HepG2 (cell line): ENCODE measurements at regions not wholly inside any gene's neighbourhood (a gene's known extent, or its start where the extent isn't known, plus 50 kb on each side); places are given as distances from the start of the nearest gene placed in this dataset.
"Not testable (repeated sequence)": the region's sequence is repeated elsewhere in the genome, so short reads cannot be mapped to it uniquely, and the experiment has no call there.

ENCODE experiments used
- ATAC-seq: fragments of 200-7000 bp; cut with Tn5 transposase; 3 replicates; pipeline ENCODE4 v1.9.1; 2020; ENCODE audit warnings: mild to moderate bottlenecking, moderate library complexity
- BruUV-seq: library from RNA; stranded (reverse); fragments of 400-500 nt; replicated peaks from 2 replicates; lab custom pipeline; 2021; lab: Mats Ljungman, UMichigan
- CTCF ChIA-PET: fragments of 300-600 bp; formaldehyde crosslinking; extraction: SDS; loops from one replicate; lab custom pipeline; 2021; ENCODE audit warnings: low total read pairs, inconsistent platforms, low intra/inter-chr PET ratio; lab: Yijun Ruan, JAX
- POLR2A ChIA-PET: fragments of 350-600 bp; sonication (Branson Sonifier 250); formaldehyde crosslinking; loops from one replicate; lab custom pipeline; 2020; ENCODE audit warnings: antibody characterized with exemption, inconsistent platforms; lab: Yijun Ruan, JAX
- DNase-seq: peaks from one replicate; pipeline ENCODE4 v3.0.0-alpha.2; 2015; ENCODE audit warnings: low spot score
- FAIRE-seq: peaks from 3 replicates; lab custom pipeline; 2011; peaks lifted over from hg19 to GRCh38; lab: Jason Lieb, UNC
- H2AFZ ChIP-seq: one replicate; pipeline ENCODE4 v1.6.1; 2011; ENCODE audit warnings: low read length, inconsistent platforms
- H3K27ac ChIP-seq: fragments of 300-600 bp; 3 replicates; pipeline ENCODE4 v1.8.0; 2011; ENCODE audit warnings: mixed run types, mild to moderate bottlenecking, mixed read lengths, low read length, inconsistent platforms; ENCODE audit not compliant: insufficient read depth; ENCODE audit errors: extremely low read length
- H3K27me3 ChIP-seq, 2 experiments: fragments of 200-600 bp in 1 of 2; 2 replicates in 1 of 2; 3 replicates in 1 of 2; pipeline versions ENCODE4 v1.6.0 to v1.8.0; 2011; ENCODE audit warnings: low read length in 2 of 2, mild to moderate bottlenecking in 2 of 2, moderate library complexity in 2 of 2, inconsistent platforms in 1 of 2; ENCODE audit not compliant: insufficient read depth in 2 of 2, control insufficient read depth in 1 of 2
- H3K36me3 ChIP-seq, 2 experiments: fragments of 200-600 bp in 1 of 2; replicated peaks in 1 of 2; 2 replicates in 1 of 2; 3 replicates in 1 of 2; pipeline versions ENCODE4 v1.5.1 to v1.8.0; 2011; ENCODE audit warnings: low read length in 2 of 2, inconsistent platforms in 1 of 2; ENCODE audit not compliant: insufficient read depth in 2 of 2, control insufficient read depth in 1 of 2
- H3K4me1 ChIP-seq: 2 replicates; pipeline ENCODE4 v1.5.1; 2012; ENCODE audit warnings: low read length, inconsistent platforms; ENCODE audit not compliant: insufficient read depth
- H3K4me2 ChIP-seq: 2 replicates; pipeline ENCODE4 v1.6.0; 2011; ENCODE audit warnings: low read depth, low read length, inconsistent platforms
- H3K4me3 ChIP-seq, 3 experiments: fragments of 200-600 bp in 1 of 3; sonication (generic), shearing (Covaris generic) in 1 of 3; replicated peaks in 1 of 3; 2 replicates each; pipeline ENCODE4 v1.5.1; 2011 to 2016; ENCODE audit warnings: low read length in 3 of 3, inconsistent platforms in 2 of 3, low read depth in 2 of 3, mild to moderate bottlenecking in 2 of 3, control low read depth in 1 of 3, mixed read lengths in 1 of 3; ENCODE audit not compliant: insufficient read depth in 1 of 3
- H3K79me2 ChIP-seq: one replicate; pipeline ENCODE4 v1.6.1; 2011; ENCODE audit warnings: low read length, inconsistent platforms; ENCODE audit not compliant: insufficient read depth
- H3K9ac ChIP-seq: 2 replicates; pipeline ENCODE4 v1.6.0; 2011; ENCODE audit warnings: mild to moderate bottlenecking, low read depth, low read length, inconsistent platforms; ENCODE audit not compliant: insufficient read depth
- H3K9me3 ChIP-seq: 2 replicates; pipeline ENCODE4 v1.5.1; 2012; ENCODE audit warnings: mild to moderate bottlenecking, low read length
- H4K20me1 ChIP-seq: 2 replicates; pipeline ENCODE4 v1.6.0; 2011; ENCODE audit warnings: inconsistent platforms, mild to moderate bottlenecking, low read length, moderate library complexity; ENCODE audit not compliant: insufficient read depth
- ARID2 ChIP-seq: sonication (generic); formaldehyde crosslinking; IDR thresholded peaks from 2 replicates; pipeline ENCODE4 v1.8.1; 2022; ENCODE audit warnings: mild to moderate bottlenecking, missing genetic modification reagents, borderline replicate concordance
- BHLHE40 ChIP-seq: IDR thresholded peaks from 2 replicates; pipeline ENCODE4 v1.6.1; 2011; ENCODE audit warnings: low read length, improper control_type of control experiment
- NPAS2 ChIP-seq: sonication (generic); formaldehyde crosslinking; IDR thresholded peaks from 2 replicates; pipeline ENCODE4 v1.8.0; 2022; ENCODE audit warnings: mild to moderate bottlenecking, missing genetic modification reagents, borderline replicate concordance
- POLR2A ChIP-seq, 2 experiments: IDR thresholded peaks; 2 replicates each; pipeline ENCODE4 v1.6.1; 2011; ENCODE audit warnings: low read depth in 2 of 2, low read length in 2 of 2, mild to moderate bottlenecking in 1 of 2, moderate library complexity in 1 of 2; ENCODE audit not compliant: insufficient read depth in 1 of 2
- SSRP1 ChIP-seq: IDR thresholded peaks from 2 replicates; pipeline ENCODE4 v1.6.1; 2016; ENCODE audit warnings: control low read depth
- SUZ12 ChIP-seq: fragments of 150-350 bp; IDR thresholded peaks from 2 replicates; pipeline ENCODE4 v1.6.1; 2014; ENCODE audit warnings: low read depth, low read length
- ZBTB38 ChIP-seq: sonication (generic); formaldehyde crosslinking; IDR thresholded peaks from 2 replicates; pipeline ENCODE4 v1.5.1; 2020; ENCODE audit warnings: mild to moderate bottlenecking, missing genetic modification reagents
- ZNF619 ChIP-seq: sonication (generic); formaldehyde crosslinking; IDR thresholded peaks from 2 replicates; pipeline ENCODE4 v1.4.0; 2020; ENCODE audit warnings: mild to moderate bottlenecking, missing genetic modification reagents
- ZNF629 ChIP-seq: sonication (generic); formaldehyde crosslinking; conservative IDR thresholded peaks from 2 replicates; pipeline ENCODE4 v1.5.0; 2020; ENCODE audit warnings: missing genetic modification reagents
- WGBS: methylation state at CpG from one replicate; pipeline ENCODE4 v1.1.6; 2017; ENCODE audit warnings: low lambda C conversion rate; 5-methylcytosine and 5-hydroxymethylcytosine counted together
- in situ Hi-C: cut with HindIII; loops from 2 replicates; pipeline ENCODE4 v1.10.0; 2017; ENCODE audit warnings: low pct_unique_long_range_greater_than_20kb; ENCODE audit not compliant: extremely low pct_ligation_motif_present
- intact Hi-C: fragments of 100-400 bp; cut with micrococcal nuclease; formaldehyde crosslinking; loops from one replicate; pipeline ENCODE4 v1.10.0; 2022; ENCODE audit not compliant: unreplicated experiment
- TF ChIP-seq, protein P1 (sequence below): sonication (generic); formaldehyde crosslinking; IDR thresholded peaks from 2 replicates; pipeline ENCODE4 v1.5.0; 2020; ENCODE audit warnings: missing genetic modification reagents
- TF ChIP-seq, protein P2 (sequence below): sonication (generic); formaldehyde crosslinking; IDR thresholded peaks from 2 replicates; pipeline ENCODE4 v1.5.1; 2020; ENCODE audit warnings: missing genetic modification reagents, mild to moderate bottlenecking, borderline replicate concordance

DNA sequence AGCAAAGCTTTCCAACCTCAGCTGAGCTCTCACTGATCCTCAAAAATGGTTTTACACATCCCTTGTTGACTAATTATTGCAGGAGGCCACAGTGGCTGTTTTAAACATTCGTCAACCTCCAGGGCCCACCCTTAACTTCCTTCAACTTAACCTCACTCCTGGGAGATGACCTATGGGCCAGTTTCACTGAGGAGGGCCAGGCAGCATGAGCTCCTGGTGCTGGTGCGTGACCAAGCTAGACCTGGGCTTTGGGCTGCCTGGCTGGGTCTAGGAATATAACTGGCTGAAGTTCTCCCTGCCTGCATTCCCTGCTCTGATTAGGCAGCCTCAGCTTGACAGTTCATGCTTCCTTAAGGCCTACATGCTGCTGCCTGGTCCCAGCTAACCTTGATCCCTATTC, 273.7 kb upstream of the ATP11B start:
- TF ChIP-seq, protein P1, sequence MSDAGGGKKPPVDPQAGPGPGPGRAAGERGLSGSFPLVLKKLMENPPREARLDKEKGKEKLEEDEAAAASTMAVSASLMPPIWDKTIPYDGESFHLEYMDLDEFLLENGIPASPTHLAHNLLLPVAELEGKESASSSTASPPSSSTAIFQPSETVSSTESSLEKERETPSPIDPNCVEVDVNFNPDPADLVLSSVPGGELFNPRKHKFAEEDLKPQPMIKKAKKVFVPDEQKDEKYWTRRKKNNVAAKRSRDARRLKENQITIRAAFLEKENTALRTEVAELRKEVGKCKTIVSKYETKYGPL (CRISPR knock-in tag) = no peak
- Histone ChIP-seq H3K9ac (no peak overlapping the region), H3K9me3 (no peaks in the 10 kb centered on the region), H3K36me3 (no peaks in the 10 kb centered on the region), H4K20me1 (no peaks in the 10 kb centered on the region), H3K4me3 (no peak overlapping the region), H3K27ac (no peak overlapping the region), H3K4me2 (no peak overlapping the region), H3K79me2 (no peaks in the 10 kb centered on the region), H2AFZ (no peak overlapping the region), H3K27me3 (no peaks in the 10 kb centered on the region), H3K4me1 (no peaks in the 10 kb centered on the region)
- no TSS peak for BruUV-seq
- CTCF ChIA-PET = no interaction called here
- intact Hi-C loops = no loop called here
- 67% methylated on average over 1 of the region's 2 CpGs for WGBS
- ATAC-seq (no peak), FAIRE-seq (no peak), DNase-seq (no peak)
- in situ Hi-C loops = no loop called here
- POLR2A ChIA-PET = no interaction called here

DNA sequence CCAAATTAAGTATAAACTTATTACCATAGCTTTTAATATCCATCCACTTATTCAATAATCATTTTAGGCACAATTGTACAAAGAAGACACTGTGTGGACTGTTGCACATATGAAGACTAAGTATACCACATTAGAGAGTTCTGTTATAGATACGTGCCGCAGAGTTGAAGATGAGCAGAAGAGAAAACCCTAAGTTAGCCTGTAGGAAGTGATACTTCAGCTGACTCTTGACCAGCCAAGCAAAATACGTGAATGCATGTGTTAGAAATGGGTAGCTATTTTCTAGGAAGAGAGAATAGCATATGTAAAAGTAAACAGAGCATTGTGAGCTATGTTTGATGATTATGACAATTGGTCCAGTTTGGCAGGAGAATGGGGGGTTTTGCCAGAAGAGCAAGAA, 272.0 kb upstream of the ATP11B start:
- intact Hi-C loops (no loop called here), in situ Hi-C loops (no loop called here)
- H4K20me1 ChIP-seq = no peaks in the 10 kb centered on the region
- CTCF ChIA-PET = no interaction called here
- FAIRE-seq (no peak), DNase-seq (no peak), ATAC-seq (no peak)
- no peak overlapping the region for H2AFZ ChIP-seq
- H3K9ac ChIP-seq = no peak overlapping the region
- no peaks in the 10 kb centered on the region for H3K9me3 ChIP-seq
- H3K27me3 ChIP-seq = no peaks in the 10 kb centered on the region
- no peaks in the 10 kb centered on the region for H3K4me1 ChIP-seq
- H3K79me2 ChIP-seq = no peaks in the 10 kb centered on the region
- POLR2A ChIA-PET = no interaction called here
- H3K27ac ChIP-seq = no peak overlapping the region
- H3K4me2 ChIP-seq = no peak overlapping the region
- TF ChIP-seq ZNF629 (CRISPR knock-in tag) (no peak), ZNF619 (CRISPR knock-in tag) (no peak), POLR2A (IDR thresholded peaks at IDR 0.05; ENCODE audit: insufficient read depth in 1 of 2, low read depth in 2 of 2, low read length in 2 of 2) (no peak), NPAS2 (CRISPR knock-in tag) (no peak), ZBTB38 (CRISPR knock-in tag) (no peak), BHLHE40 (no peak), SUZ12 (no peak), ARID2 (CRISPR knock-in tag) (no peak), SSRP1 (no peak)
- TF ChIP-seq, protein P1 (CRISPR knock-in tag) = no peak
- TF ChIP-seq, protein P2, sequence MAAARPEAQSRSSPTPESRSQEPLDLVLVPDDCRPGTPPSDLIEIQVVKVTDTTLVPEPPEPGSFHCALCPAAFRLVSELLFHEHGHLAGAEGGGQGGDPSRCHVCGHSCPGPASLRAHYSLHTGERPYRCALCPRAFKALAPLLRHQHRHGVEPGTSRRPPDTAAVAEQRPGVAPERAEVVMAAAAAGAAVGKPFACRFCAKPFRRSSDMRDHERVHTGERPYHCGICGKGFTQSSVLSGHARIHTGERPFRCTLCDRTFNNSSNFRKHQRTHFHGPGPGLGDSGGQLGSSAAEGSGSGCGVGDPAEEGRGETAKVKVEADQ (CRISPR knock-in tag) = no peak
- no peak overlapping the region for H3K4me3 ChIP-seq
- 29% methylated on average over 3 of the region's 3 CpGs for WGBS
- no TSS peak for BruUV-seq
- H3K36me3 ChIP-seq = no peaks in the 10 kb centered on the region

DNA sequence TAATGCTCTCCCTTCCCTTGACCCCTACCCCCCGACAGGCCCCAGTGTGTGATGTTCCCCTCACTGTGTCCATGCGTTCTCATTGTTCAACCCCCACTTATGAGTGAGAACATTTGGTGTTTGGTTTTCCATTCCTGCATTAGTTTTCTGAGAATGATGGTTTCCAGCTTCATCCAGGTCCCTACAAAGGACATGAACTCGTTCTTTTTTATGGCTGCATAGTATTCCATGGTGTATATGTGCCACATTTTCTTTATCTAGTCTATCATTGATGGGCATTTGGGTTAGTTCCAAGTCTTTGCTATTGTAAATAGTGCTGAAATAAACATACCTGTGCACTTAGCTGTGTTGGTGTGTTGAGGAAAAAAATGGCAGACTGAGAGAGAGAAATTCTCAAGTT, 269.9 kb upstream of the ATP11B start:
- H3K4me3 ChIP-seq, in situ Hi-C loops, POLR2A ChIA-PET, H3K9me3 ChIP-seq, DNase-seq, H3K27me3 ChIP-seq, intact Hi-C loops, H3K9ac ChIP-seq, H4K20me1 ChIP-seq, H2AFZ ChIP-seq, ATAC-seq, H3K36me3 ChIP-seq, CTCF ChIA-PET, BruUV-seq, H3K79me2 ChIP-seq, H3K27ac ChIP-seq, H3K4me2 ChIP-seq, FAIRE-seq, H3K4me1 ChIP-seq: not testable (repeated sequence)
- 47% methylated on average over 3 of the region's 3 CpGs for WGBS
